ENCODE measurements at regions not wholly inside any gene's neighbourhood (a gene's known extent, or its start where the extent isn't known, plus 50 kb on each side); places are given as distances from the start of the nearest gene placed in this dataset.

DNA sequence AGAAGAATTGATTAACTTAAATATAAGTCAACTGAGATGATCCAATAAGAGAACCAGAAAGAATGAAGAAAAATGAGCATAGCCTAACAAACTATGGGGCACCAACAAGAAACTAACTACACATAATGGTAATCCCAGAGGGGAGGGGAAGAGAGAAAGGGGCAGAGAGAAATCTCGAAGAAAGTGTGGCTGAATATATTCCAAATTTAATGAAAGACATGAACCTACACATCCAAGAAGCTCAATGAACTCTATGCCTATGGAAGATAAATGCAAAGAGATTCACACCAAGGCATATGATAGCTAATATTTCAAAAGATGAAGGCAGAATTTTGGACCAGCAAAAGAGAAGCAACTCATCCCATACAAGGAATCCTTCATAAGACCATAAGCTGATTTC is 649.2 kb downstream of the ZEB2 start:
- Mint-ChIP-seq H3K4me3 (no peak overlapping the region), H3K27ac (ENCODE audit: unreplicated experiment) (no peak overlapping the region), H3K9me3 (peaks cover 23% of the 10 kb centered on the region), H3K36me3 (ENCODE audit: low read depth) (peaks cover 19% of the 10 kb centered on the region), H3K27me3 (ENCODE audit: low read depth) (no peaks in the 10 kb centered on the region), H3K4me1 (no peaks in the 10 kb centered on the region)
- DNase-seq (ENCODE audit: low read depth, low spot score): no peak
- TF ChIP-seq, protein P1, sequence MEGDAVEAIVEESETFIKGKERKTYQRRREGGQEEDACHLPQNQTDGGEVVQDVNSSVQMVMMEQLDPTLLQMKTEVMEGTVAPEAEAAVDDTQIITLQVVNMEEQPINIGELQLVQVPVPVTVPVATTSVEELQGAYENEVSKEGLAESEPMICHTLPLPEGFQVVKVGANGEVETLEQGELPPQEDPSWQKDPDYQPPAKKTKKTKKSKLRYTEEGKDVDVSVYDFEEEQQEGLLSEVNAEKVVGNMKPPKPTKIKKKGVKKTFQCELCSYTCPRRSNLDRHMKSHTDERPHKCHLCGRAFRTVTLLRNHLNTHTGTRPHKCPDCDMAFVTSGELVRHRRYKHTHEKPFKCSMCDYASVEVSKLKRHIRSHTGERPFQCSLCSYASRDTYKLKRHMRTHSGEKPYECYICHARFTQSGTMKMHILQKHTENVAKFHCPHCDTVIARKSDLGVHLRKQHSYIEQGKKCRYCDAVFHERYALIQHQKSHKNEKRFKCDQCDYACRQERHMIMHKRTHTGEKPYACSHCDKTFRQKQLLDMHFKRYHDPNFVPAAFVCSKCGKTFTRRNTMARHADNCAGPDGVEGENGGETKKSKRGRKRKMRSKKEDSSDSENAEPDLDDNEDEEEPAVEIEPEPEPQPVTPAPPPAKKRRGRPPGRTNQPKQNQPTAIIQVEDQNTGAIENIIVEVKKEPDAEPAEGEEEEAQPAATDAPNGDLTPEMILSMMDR (conservative IDR thresholded peaks at IDR 0.05): no peak

DNA sequence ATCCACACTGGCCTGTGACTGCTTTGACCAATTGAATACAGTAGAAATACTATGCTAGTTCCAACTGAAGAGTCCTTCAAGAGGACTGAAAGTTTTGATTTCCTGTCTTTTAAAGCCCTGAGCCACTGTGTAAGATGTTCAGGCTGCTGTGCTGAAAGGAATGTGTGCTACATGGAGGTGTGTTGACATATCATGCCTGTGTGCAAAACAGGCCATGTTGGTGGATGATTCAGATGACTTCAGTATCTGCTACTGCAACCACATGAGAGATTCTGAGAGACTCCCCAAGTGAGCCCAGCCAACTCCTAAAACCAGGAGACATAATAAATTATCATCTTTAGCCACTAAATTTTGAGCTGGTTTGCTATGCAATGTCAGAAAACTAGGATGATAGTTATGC is 662.9 kb downstream of the ZEB2 start:
- TF ChIP-seq, protein P1 (conservative IDR thresholded peaks at IDR 0.05): no peak
- no peak overlapping the region for H3K4me3 Mint-ChIP-seq
- no peaks in the 10 kb centered on the region for H3K27me3 Mint-ChIP-seq (ENCODE audit: low read depth)
- H3K36me3 Mint-ChIP-seq (ENCODE audit: low read depth): peaks cover 4% of the 10 kb centered on the region
- no peak overlapping the region for H3K27ac Mint-ChIP-seq (ENCODE audit: unreplicated experiment)
- H3K9me3 Mint-ChIP-seq: peaks cover 9% of the 10 kb centered on the region
- H3K4me1 Mint-ChIP-seq: peaks cover 11% of the 10 kb centered on the region
- no peak for DNase-seq (ENCODE audit: low read depth, low spot score)

DNA sequence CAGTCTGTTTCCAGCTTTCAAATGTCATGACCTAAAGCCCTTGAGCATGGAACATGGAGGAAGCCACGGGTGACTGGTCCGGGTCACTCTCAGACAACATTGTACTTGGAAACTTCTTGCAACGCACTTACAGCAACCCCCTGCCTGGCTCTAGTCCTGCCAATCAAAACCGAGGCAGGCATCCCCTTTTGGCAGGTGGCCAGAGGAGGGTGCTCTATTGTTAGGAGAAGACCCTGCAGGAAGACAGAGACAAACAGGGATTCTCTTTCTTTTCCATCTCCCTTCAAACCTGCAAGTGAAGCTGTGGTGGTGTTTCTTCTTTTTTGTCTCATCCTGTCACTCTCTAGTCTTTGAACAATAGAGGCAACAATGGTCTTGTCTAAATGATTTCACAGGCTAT is 667.2 kb downstream of the ZEB2 start:
- Mint-ChIP-seq H3K27me3 (ENCODE audit: low read depth) (no peaks in the 10 kb centered on the region), H3K36me3 (ENCODE audit: low read depth) (no peaks in the 10 kb centered on the region), H3K4me1 (peaks cover 11% of the 10 kb centered on the region), H3K27ac (ENCODE audit: unreplicated experiment) (no peak overlapping the region), H3K4me3 (no peak overlapping the region), H3K9me3 (peaks cover 5% of the 10 kb centered on the region)
- TF ChIP-seq, protein P1 (conservative IDR thresholded peaks at IDR 0.05): no peak
- DNase-seq (ENCODE audit: low read depth, low spot score): no peak

DNA sequence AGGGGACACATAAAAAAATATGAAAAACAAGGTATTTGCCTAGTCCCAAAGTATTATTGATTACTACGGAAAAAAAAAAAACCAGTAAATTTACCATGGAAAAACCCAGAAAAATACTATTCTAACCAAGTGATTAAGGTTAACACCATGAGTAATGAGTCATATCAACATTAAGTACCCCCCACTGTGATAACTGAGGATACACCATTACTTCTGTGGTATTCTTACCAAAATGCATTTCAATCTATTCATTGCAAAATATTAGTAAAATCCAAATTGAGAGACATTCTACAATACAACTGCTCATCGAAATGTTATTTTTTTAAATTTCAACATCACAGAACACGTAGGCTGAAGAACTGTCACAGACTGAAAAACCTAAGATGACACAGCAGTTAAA is 669.8 kb downstream of the ZEB2 start:
- H3K27me3 Mint-ChIP-seq (ENCODE audit: low read depth): no peaks in the 10 kb centered on the region
- no peak overlapping the region for H3K4me3 Mint-ChIP-seq
- peaks cover 11% of the 10 kb centered on the region for H3K4me1 Mint-ChIP-seq
- DNase-seq (ENCODE audit: low read depth, low spot score): no peak
- peaks cover 8% of the 10 kb centered on the region for H3K9me3 Mint-ChIP-seq
- TF ChIP-seq, protein P1 (conservative IDR thresholded peaks at IDR 0.05): no peak
- no peak overlapping the region for H3K27ac Mint-ChIP-seq (ENCODE audit: unreplicated experiment)
- no peaks in the 10 kb centered on the region for H3K36me3 Mint-ChIP-seq (ENCODE audit: low read depth)

DNA sequence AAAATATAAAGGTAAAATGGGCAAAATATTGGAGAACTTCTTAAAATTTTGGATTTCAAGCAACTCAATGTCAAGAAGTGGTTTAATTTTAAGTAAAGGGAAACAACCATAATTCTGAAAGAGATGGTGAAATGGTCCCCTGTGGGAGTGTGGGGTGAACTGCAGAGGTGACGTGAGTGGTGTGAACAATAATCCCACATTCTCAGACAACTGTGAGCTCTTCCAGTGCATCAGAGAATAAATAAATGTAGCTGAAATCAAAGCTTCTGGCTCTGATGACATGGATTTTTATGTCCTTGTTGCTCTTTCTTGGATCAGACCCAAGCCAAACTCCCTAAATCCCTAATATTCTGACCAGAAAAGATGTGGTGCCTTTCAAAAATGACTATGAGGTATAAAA is 672.7 kb downstream of the ZEB2 start:
- Mint-ChIP-seq H3K27ac (ENCODE audit: unreplicated experiment) (no peak overlapping the region), H3K4me1 (peaks cover 5% of the 10 kb centered on the region), H3K36me3 (ENCODE audit: low read depth) (no peaks in the 10 kb centered on the region), H3K27me3 (ENCODE audit: low read depth) (no peaks in the 10 kb centered on the region), H3K4me3 (no peak overlapping the region), H3K9me3 (peaks cover 4% of the 10 kb centered on the region)
- no peak for DNase-seq (ENCODE audit: low read depth, low spot score)
- TF ChIP-seq, protein P1 (conservative IDR thresholded peaks at IDR 0.05): no peak

DNA sequence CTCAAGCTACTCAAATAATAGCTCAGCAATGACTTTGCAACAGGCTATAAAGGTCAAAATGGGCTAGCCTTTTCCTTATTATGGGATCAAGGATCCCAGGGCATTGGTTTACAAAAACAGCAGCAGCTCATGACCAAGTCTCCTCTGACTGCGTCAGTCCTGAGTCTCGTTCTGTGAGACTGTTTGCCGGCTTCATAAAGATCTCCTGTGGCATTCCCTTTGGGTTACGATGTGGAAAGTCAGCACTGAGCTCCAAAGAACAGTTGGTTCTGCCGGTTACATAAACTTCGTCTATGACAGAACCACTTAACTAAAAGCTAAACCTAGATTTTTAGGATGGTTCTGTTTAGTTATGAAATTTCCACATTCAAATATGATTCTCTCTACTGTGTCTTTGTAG is 674.9 kb downstream of the ZEB2 start:
- no peak for DNase-seq (ENCODE audit: low read depth, low spot score)
- no peaks in the 10 kb centered on the region for H3K27me3 Mint-ChIP-seq (ENCODE audit: low read depth)
- peaks cover 4% of the 10 kb centered on the region for H3K4me1 Mint-ChIP-seq
- no peaks in the 10 kb centered on the region for H3K36me3 Mint-ChIP-seq (ENCODE audit: low read depth)
- TF ChIP-seq, protein P1 (conservative IDR thresholded peaks at IDR 0.05): no peak
- no peak overlapping the region for H3K27ac Mint-ChIP-seq (ENCODE audit: unreplicated experiment)
- H3K9me3 Mint-ChIP-seq: peaks cover 3% of the 10 kb centered on the region
- no peak overlapping the region for H3K4me3 Mint-ChIP-seq

All from neural crest cell (in vitro differentiated cells).